NOMO-1 (cell line): ENCODE measurements at regions not wholly inside any gene's neighbourhood (a gene's known extent, or its start where the extent isn't known, plus 50 kb on each side); places are given as distances from the start of the nearest gene placed in this dataset.

Experiments used
- DNase-seq, 2 experiments: peaks; one replicate each; lab custom pipeline; 2025; ENCODE audit not compliant: unreplicated experiment in 2 of 2; lab: John Stamatoyannopoulos, UW

GRCh38 chr21:14736162-14736561 lies 190.0 kb upstream of the SAMSN1 start:
- peak in 1 of 2 experiments; percentile 6 for DNase-seq

GRCh38 chr21:14734833-14735232 lies 188.7 kb upstream of the SAMSN1 start:
- no peak for DNase-seq

- DNase-seq = peak; percentile 61 to 86
These were observed 188.1 kb upstream of the SAMSN1 start for GRCh38 chr21:14734191-14734590.

- no peak for DNase-seq
These were observed 179.1 kb upstream of the SAMSN1 start for GRCh38 chr21:14725219-14725618.

GRCh38 chr21:14722841-14723483 lies 176.8 kb upstream of the SAMSN1 start:
- DNase-seq = no peak

GRCh38 chr21:14720237-14720636 lies 174.1 kb upstream of the SAMSN1 start:
- no peak for DNase-seq

GRCh38 chr21:14718951-14719350 lies 172.8 kb upstream of the SAMSN1 start:
- no peak for DNase-seq

- DNase-seq = no peak
These were observed 170.8 kb upstream of the SAMSN1 start for GRCh38 chr21:14716761-14717396.

- DNase-seq = no peak
These were observed 167.0 kb upstream of the SAMSN1 start for GRCh38 chr21:14713109-14713508.

- no peak for DNase-seq
These were observed 166.1 kb upstream of the SAMSN1 start for GRCh38 chr21:14712121-14712715.

- DNase-seq = no peak
These were observed 165.2 kb upstream of the SAMSN1 start for GRCh38 chr21:14711287-14711686.

- DNase-seq = no peak
These were observed 161.5 kb upstream of the SAMSN1 start for GRCh38 chr21:14707511-14708020.

- DNase-seq = no peak
These were observed 160.8 kb upstream of the SAMSN1 start for GRCh38 chr21:14706712-14707510.

GRCh38 chr21:14699433-14700407 lies 153.6 kb upstream of the SAMSN1 start:
- no peak for DNase-seq

- DNase-seq = no peak
These were observed 151.7 kb upstream of the SAMSN1 start for GRCh38 chr21:14697769-14698168.

- DNase-seq = no peak
These were observed 148.7 kb upstream of the SAMSN1 start for GRCh38 chr21:14694817-14695216.

GRCh38 chr21:14693997-14694396 lies 147.9 kb upstream of the SAMSN1 start:
- no peak for DNase-seq

- DNase-seq = no peak
These were observed 145.8 kb upstream of the SAMSN1 start for GRCh38 chr21:14691914-14692313.

- peak; percentile 68 to 70 for DNase-seq
These were observed 144.8 kb upstream of the SAMSN1 start for GRCh38 chr21:14690886-14691285.

GRCh38 chr21:14688936-14689335 lies 142.8 kb upstream of the SAMSN1 start:
- DNase-seq = no peak
